Brain microvascular endothelial cell (primary cell): ENCODE measurements at regions not wholly inside any gene's neighbourhood (a gene's known extent, or its start where the extent isn't known, plus 50 kb on each side); places are given as distances from the start of the nearest gene placed in this dataset.

ENCODE experiments used
- DNase-seq: peaks from one replicate; pipeline ENCODE4 v3.0.0-alpha.2; 2020
- H3K27ac ChIP-seq: fragments of 250-450 bp; sonication (Bioruptor Pico); 2 replicates; pipeline ENCODE4 v1.5.1; 2020; ENCODE audit warnings: mild to moderate bottlenecking, moderate library complexity
- H3K27me3 ChIP-seq: fragments of 250-450 bp; sonication (Bioruptor Pico); replicated peaks from 2 replicates; pipeline ENCODE4 v1.5.1; 2020; ENCODE audit warnings: mild to moderate bottlenecking
- H3K36me3 ChIP-seq: fragments of 250-450 bp; sonication (Bioruptor Pico); replicated peaks from 2 replicates; pipeline ENCODE4 v1.5.1; 2020; ENCODE audit warnings: mild to moderate bottlenecking
- H3K4me3 ChIP-seq: 2 replicates; pipeline ENCODE4 v1.5.1; 2011; ENCODE audit warnings: low read depth, mild to moderate bottlenecking, control low read depth, low read length, moderate library complexity
- in situ Hi-C: cut with HindIII; loops from 2 replicates; pipeline ENCODE4 v1.10.0; 2017; ENCODE audit warnings: low sequenced_read_pairs, low pct_ligation_motif_present
- TF ChIP-seq, protein P1 (sequence below): IDR thresholded peaks from 2 replicates; pipeline ENCODE4 v1.5.1; 2011; ENCODE audit warnings: low read depth, mild to moderate bottlenecking, moderate library complexity, low read length, control low read depth, inconsistent platforms; ENCODE audit errors: missing control alignments

DNA sequence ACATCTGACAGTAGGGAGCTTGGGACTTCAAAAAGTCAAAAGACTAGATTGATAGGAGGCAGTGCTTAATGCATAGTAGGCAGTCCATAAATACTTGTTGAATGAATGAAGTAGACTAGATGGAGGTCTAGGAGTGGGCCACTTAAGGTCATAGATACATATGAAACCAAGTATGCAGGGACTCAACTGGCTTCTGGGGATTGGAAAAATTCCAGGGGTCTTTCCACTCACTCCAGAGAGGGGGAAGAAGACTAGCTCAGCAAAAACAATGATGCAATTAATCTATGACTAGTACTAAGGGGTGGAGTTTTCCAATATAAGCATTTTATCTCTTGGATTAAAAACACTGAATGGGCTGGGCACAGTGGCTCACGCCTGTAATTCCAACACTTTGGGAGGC, 298.3 kb upstream of the XYLT1 start:
- Histone ChIP-seq H3K36me3 (no peaks in the 10 kb centered on the region), H3K27ac (peak overlapping the region; percentile 74), H3K27me3 (no peaks in the 10 kb centered on the region), H3K4me3 (no peak overlapping the region)
- in situ Hi-C loops: no loop called here
- peak; percentile 48 for DNase-seq
- TF ChIP-seq, protein P1, sequence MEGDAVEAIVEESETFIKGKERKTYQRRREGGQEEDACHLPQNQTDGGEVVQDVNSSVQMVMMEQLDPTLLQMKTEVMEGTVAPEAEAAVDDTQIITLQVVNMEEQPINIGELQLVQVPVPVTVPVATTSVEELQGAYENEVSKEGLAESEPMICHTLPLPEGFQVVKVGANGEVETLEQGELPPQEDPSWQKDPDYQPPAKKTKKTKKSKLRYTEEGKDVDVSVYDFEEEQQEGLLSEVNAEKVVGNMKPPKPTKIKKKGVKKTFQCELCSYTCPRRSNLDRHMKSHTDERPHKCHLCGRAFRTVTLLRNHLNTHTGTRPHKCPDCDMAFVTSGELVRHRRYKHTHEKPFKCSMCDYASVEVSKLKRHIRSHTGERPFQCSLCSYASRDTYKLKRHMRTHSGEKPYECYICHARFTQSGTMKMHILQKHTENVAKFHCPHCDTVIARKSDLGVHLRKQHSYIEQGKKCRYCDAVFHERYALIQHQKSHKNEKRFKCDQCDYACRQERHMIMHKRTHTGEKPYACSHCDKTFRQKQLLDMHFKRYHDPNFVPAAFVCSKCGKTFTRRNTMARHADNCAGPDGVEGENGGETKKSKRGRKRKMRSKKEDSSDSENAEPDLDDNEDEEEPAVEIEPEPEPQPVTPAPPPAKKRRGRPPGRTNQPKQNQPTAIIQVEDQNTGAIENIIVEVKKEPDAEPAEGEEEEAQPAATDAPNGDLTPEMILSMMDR: no peak

DNA sequence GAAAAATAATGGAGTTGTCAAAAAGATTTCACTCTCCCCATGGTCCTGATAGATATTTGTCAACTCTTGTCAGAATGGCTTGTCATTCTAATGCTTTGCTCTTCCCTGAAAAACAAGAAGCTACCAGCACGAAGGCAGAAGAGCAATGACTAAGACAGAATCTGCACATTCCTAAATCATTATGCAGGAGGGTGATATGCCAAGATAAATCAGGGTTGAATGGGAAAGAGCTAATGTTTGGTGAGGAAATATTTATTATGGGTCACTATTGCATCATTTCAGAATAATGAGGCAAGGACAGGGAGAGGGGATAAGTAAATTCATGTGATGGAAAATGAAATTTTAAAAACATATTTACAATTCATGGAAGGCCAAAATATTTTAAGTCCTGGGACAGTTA, 297.5 kb upstream of the XYLT1 start:
- peak; percentile 80 for DNase-seq
- TF ChIP-seq, protein P1: no peak
- in situ Hi-C loops: no loop called here
- no peaks in the 10 kb centered on the region for H3K36me3 ChIP-seq
- H3K27ac ChIP-seq: peak overlapping the region; percentile 74
- no peaks in the 10 kb centered on the region for H3K27me3 ChIP-seq
- H3K4me3 ChIP-seq: no peak overlapping the region

DNA sequence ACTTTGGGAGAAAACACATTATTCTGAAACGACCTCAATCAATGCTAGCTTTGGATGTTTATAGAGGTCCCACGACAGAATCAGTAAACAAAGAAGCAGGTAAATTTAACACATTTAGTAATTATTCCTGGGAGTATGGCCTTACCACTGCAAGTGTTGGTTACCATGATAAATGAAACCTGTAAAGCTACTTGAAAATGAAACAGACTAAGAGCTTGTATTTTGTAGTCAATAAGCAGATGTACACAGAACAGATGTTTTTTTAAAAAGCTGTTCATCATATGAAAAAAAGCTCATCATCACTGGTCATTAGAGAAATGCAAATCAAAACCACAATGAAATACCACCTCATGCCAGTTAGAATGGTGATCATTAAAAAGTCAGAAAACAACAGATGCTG, 295.3 kb upstream of the XYLT1 start:
- DNase-seq: no peak
- H3K36me3 ChIP-seq: no peaks in the 10 kb centered on the region
- no peak overlapping the region for H3K4me3 ChIP-seq
- in situ Hi-C loops: no loop called here
- H3K27me3 ChIP-seq: no peaks in the 10 kb centered on the region
- H3K27ac ChIP-seq: no peak overlapping the region
- TF ChIP-seq, protein P1: no peak

DNA sequence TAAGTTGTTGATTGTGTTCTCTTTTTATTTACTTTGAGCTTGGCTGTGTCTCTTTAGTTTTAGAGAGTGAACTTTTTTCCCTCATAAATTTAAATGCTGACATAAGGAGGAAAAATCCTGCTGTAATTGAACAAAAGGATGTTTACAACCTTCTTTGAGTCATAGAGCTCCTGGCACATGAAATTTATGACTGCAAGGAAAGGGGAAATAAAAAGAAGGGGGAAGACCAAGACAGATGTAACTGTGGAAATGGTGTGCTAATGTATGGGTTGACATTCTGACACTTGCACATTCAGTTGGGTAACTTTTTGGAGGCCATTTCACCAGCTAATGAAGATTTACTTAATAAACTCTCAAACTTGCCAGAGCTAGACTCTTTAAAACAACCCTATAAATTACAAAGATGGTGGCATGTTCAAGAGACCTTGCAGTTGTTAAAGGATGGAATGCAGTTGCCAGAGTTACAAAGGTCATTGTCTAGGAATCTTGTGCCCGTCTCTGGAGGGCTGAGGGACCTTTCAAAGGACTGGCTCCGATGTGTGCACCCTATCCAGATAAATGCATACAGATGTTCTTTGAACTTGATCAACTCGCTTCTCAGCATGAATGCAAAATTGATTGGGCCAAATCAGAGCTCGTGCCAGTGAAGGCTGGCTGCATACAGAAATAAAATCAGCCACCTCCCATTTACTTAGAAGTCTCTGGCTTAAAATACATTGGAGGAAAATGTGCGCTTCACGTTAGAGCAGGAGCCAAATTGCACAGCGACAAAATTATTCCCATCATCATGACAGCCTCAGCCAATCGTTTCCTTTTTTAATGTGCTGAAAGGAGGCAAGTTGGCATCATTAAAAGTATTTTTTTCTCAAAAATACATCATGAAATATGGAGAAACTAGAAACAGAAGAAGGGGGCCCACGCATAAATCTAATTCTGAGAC, 289.0 kb upstream of the XYLT1 start:
- TF ChIP-seq, protein P1: no peak
- Histone ChIP-seq H3K4me3 (no peak overlapping the region), H3K27me3 (no peaks in the 10 kb centered on the region), H3K36me3 (no peaks in the 10 kb centered on the region), H3K27ac (no peak overlapping the region)
- no peak for DNase-seq
- in situ Hi-C loops: no loop called here

DNA sequence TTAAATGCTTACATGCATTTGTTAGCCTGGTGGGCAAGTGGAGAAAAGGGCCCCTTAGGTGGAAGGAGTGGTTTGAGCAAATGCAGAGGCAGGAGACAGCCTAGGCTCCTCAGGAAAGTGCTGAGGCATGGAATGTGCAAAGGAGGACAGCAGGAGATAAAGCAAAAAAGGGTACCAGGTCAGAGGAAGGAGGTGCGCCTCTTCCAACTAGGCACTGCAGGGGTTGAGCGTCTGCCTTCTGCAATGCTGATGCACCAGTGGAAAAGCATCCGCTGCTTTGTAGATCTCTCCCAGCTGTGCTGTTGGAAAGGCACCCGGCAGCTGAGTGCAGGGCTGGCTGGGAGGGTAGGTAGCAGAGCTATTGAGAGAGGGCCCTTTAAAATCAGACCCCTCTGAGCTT, 287.0 kb upstream of the XYLT1 start:
- TF ChIP-seq, protein P1: no peak
- Histone ChIP-seq H3K27me3 (no peaks in the 10 kb centered on the region), H3K27ac (no peak overlapping the region), H3K4me3 (no peak overlapping the region), H3K36me3 (no peaks in the 10 kb centered on the region)
- in situ Hi-C loops: no loop called here
- no peak for DNase-seq
